ENCODE measurements at regions not wholly inside any gene's neighbourhood (a gene's known extent, or its start where the extent isn't known, plus 50 kb on each side); places are given as distances from the start of the nearest gene placed in this dataset.

- TF ChIP-seq EZH2phosphoT487 (IDR thresholded peaks at IDR 0.05; ENCODE audit: borderline replicate concordance, low read depth, low read length) (no peak), CTCF (conservative IDR thresholded peaks at IDR 0.05; ENCODE audit: low read length) (no peak)
Measured at GRCh38 chr16:87145181-87146176, 171.7 kb downstream of the C16orf95 start.

Data from OCI-LY7 (cell line).